ENCODE measurements at regions not wholly inside any gene's neighbourhood (a gene's known extent, or its start where the extent isn't known, plus 50 kb on each side); places are given as distances from the start of the nearest gene placed in this dataset.

DNA sequence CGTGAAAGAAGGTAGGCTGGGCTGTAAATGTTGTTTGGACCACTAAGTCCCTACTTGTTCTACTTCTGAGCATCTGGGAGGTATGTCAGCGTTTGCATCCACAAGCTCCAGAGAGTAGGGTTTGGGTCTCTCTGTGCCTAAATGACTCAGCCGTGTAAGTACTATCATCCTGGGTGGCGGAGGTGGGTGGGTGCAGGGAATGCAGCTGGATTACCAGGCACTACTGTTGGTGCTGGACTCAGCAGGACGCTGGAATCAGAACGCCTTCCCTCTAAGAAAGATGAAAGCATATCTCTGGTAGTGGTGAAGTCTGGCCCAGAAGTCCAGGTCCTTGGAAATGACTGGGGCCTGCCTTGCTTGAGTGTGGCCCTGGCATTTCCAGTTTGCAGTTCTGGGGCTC is 289.7 kb downstream of the PCNX1 start:
- TF ChIP-seq EZH2 (IDR thresholded peaks at IDR 0.05; ENCODE audit: low read length, unreplicated experiment): no peak
- TF ChIP-seq, protein P1, sequence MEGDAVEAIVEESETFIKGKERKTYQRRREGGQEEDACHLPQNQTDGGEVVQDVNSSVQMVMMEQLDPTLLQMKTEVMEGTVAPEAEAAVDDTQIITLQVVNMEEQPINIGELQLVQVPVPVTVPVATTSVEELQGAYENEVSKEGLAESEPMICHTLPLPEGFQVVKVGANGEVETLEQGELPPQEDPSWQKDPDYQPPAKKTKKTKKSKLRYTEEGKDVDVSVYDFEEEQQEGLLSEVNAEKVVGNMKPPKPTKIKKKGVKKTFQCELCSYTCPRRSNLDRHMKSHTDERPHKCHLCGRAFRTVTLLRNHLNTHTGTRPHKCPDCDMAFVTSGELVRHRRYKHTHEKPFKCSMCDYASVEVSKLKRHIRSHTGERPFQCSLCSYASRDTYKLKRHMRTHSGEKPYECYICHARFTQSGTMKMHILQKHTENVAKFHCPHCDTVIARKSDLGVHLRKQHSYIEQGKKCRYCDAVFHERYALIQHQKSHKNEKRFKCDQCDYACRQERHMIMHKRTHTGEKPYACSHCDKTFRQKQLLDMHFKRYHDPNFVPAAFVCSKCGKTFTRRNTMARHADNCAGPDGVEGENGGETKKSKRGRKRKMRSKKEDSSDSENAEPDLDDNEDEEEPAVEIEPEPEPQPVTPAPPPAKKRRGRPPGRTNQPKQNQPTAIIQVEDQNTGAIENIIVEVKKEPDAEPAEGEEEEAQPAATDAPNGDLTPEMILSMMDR (conservative IDR thresholded peaks at IDR 0.05; ENCODE audit: low read depth, low read length): no peak
- TF ChIP-seq EZH2phosphoT487 (IDR thresholded peaks at IDR 0.05; ENCODE audit: borderline replicate concordance, low read length): no peak
